Naive thymus-derived CD8-positive, alpha-beta T cell (primary cell): ENCODE measurements at regions not wholly inside any gene's neighbourhood (a gene's known extent, or its start where the extent isn't known, plus 50 kb on each side); places are given as distances from the start of the nearest gene placed in this dataset.
A peak's percentile ranks its signal among the peaks of the same experiment; 100 is the strongest.
"Not testable (repeated sequence)": the region's sequence is repeated elsewhere in the genome, so short reads cannot be mapped to it uniquely, and the experiment has no call there.

ENCODE experiments used
- ATAC-seq, 2 donors: fragments of 150-1000 bp; cut with Tn5 transposase in 1 of 2; sonication (Bioruptor Pico), chemical (Tn5 transposase) in 1 of 2; 1 replicate in 1 of 2; 2 replicates in 1 of 2; pipeline ENCODE4 v1.10.0; 2021; ENCODE audit warnings: mild to moderate bottlenecking in 2 of 2, moderate library complexity in 2 of 2
- POLR2A ChIA-PET: fragments of 350-600 bp; sonication (Branson Sonifier 250); formaldehyde crosslinking; loops from one replicate; lab custom pipeline; 2021; ENCODE audit warnings: antibody characterized with exemption; lab: Charles Lee
- DNase-seq, 10 donors: peaks; one replicate each; pipeline versions ENCODE4 v3.0.0 to v3.0.0-alpha.2; 2020 to 2022
- H3K27ac Mint-ChIP-seq, 10 donors: one replicate each; pipeline ENCODE4 v1.8.0; 2020 to 2022; ENCODE audit warnings: mild to moderate bottlenecking in 10 of 10, mixed read lengths in 10 of 10, moderate library complexity in 4 of 10, inconsistent platforms in 1 of 10
- H3K27me3 Mint-ChIP-seq, 5 donors: one replicate each; pipeline ENCODE4 v1.8.0; 2021 to 2022; ENCODE audit warnings: mixed read lengths in 5 of 5
- H3K36me3 Mint-ChIP-seq, 3 donors: one replicate each; pipeline ENCODE4 v1.8.0; 2020 to 2022; ENCODE audit warnings: mixed read lengths in 3 of 3, mild to moderate bottlenecking in 2 of 3, inconsistent platforms in 1 of 3
- H3K4me1 Mint-ChIP-seq, 4 donors: one replicate each; pipeline ENCODE4 v1.8.0; 2021 to 2022; ENCODE audit warnings: mixed read lengths in 4 of 4
- H3K4me3 Mint-ChIP-seq, 10 donors: one replicate each; pipeline ENCODE4 v1.8.0; 2020 to 2022; ENCODE audit warnings: mild to moderate bottlenecking in 10 of 10, mixed read lengths in 10 of 10, moderate library complexity in 6 of 10, inconsistent platforms in 1 of 10
- H3K9me3 Mint-ChIP-seq, 9 donors: one replicate each; pipeline ENCODE4 v1.8.0; 2020 to 2022; ENCODE audit warnings: mixed read lengths in 9 of 9, mild to moderate bottlenecking in 3 of 9, inconsistent platforms in 1 of 9, moderate library complexity in 1 of 9

DNA sequence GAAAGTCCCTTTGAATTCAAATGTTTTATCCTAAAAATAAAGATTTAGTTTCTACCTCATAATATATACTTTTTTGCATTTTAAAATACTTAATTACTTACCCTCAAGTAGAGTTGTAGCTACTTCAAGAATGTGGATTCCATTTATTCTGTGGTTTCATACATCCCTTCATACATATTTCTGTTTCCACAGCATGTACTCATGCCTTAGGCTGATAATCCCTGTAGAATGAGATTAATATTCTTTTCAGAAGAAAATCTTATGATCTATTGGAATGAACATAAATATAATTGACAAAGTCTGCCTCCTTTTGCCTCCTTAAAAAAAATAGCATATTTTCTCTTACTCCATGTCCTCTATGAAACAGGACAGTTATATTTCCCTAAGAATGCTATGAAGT lies 465.7 kb downstream of the DTWD2 start:
- ATAC-seq (no peak), DNase-seq (no peak)
- Mint-ChIP-seq H3K4me3 (no peak overlapping the region), H3K9me3 (peaks cover 0 to 1% (median 0%) of the 10 kb centered on the region in 9 donors), H3K27ac (no peak overlapping the region), H3K4me1 (no peaks in the 10 kb centered on the region), H3K36me3 (no peaks in the 10 kb centered on the region), H3K27me3 (peaks cover 0 to 10% (median 4%) of the 10 kb centered on the region in 5 donors)
- POLR2A ChIA-PET: no interaction called here

DNA sequence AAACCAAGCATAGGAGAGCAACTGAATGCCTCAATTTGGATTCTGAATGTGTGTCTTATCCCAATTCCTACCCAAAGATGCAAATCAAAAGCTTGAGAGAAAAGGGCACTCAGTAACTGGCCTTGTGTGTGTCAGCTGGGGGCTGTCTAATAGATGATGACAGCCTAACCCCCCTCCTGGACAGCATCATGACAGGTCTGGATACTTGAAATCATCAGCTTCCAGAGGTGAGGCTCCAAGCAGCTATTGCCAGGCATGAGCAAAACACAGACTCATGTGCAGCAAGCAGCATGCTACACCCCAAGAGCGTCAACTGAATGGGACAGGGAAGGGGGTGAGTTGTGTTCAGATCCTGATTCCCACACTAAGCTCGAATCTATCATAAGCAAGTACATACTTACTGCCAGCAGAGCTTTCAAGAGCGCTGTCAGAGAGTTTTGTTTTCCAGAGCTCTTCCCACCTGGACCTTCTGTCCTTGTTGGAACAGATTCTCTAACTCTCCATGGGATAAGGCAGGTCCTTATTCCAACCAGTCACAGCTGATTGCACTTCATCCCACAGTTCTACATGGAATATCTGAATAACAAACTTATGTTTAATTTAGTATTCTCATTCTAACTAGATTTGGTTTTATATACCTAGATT lies 467.5 kb downstream of the DTWD2 start:
- ATAC-seq: no peak
- H3K4me1 Mint-ChIP-seq: no peaks in the 10 kb centered on the region
- no peak overlapping the region for H3K27ac Mint-ChIP-seq
- H3K4me3 Mint-ChIP-seq: no peak overlapping the region
- POLR2A ChIA-PET: no interaction called here
- peaks cover 0 to 10% (median 4%) of the 10 kb centered on the region in 5 donors for H3K27me3 Mint-ChIP-seq
- DNase-seq: no peak
- no peaks in the 10 kb centered on the region for H3K9me3 Mint-ChIP-seq
- H3K36me3 Mint-ChIP-seq: no peaks in the 10 kb centered on the region

DNA sequence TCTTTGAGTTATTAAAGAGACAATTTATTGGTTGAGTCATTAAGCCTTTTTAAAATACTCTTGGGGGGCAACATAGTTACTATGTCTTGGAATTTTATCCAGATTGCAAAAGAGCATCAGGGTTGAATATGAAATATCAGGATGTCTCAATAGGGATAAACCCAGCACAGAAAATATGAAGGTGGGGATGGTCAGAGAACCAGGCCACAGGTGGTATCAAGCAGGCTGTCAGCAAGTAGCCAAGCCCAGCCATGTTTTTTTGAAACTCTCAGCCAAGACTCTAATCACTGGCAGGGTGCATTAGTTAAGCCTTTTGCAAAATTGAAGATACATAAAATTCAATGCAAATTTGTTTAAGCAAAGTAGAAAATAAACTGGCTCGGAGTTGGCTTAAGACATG lies 468.9 kb downstream of the DTWD2 start:
- no peak for DNase-seq
- POLR2A ChIA-PET: no interaction called here
- Mint-ChIP-seq H3K4me1 (no peaks in the 10 kb centered on the region), H3K4me3 (no peak overlapping the region), H3K36me3 (no peaks in the 10 kb centered on the region), H3K27me3 (peaks cover 0 to 9% (median 2%) of the 10 kb centered on the region in 5 donors), H3K9me3 (peaks cover 0 to 10% (median 0%) of the 10 kb centered on the region in 9 donors), H3K27ac (peak overlapping the region in 1 of 10 donors; percentile 9)
- ATAC-seq: no peak

DNA sequence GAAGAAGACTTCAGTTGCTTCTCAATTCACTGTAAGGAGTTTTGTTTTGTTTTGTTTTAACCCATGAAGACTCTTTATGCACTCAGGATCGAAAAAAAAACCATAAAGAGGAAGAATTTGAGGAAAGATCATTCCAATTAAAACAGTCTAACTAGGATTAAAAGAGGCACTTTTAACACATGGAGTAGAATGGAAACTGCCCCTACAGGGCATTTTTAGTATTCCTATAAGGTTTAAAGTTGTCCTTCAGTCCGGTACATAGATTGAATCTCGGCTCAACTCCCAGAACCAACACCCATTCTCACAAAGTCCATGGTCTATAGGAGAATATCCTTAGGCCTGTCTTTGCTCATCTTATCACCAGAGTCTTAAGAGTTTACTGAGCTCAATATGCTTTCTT lies 469.6 kb downstream of the DTWD2 start:
- Mint-ChIP-seq H3K4me3 (no peak overlapping the region), H3K36me3 (no peaks in the 10 kb centered on the region), H3K27me3 (peaks cover 0 to 9% (median 2%) of the 10 kb centered on the region in 5 donors), H3K27ac (no peak overlapping the region), H3K9me3 (peaks cover 0 to 11% (median 0%) of the 10 kb centered on the region in 9 donors), H3K4me1 (no peaks in the 10 kb centered on the region)
- ATAC-seq (no peak), DNase-seq (no peak)
- POLR2A ChIA-PET: no interaction called here

DNA sequence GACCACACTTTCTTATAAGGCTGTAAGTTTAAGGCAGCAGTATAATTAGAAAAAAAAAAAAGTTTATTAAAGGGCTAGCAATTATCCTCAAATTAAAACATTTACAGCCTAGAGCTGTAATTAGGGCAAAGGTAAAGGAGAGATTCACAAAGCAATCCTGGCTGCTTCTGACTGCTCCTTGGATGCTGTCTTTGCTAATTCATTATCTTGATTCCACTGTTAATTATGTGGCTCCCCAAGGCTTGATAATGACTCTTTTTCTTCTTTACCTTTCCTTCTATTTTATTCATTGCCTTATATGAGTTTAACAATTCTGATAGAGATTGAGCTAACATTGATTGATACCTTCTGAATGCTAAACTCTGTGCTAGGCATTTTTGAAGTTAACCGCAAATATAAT lies 476.5 kb downstream of the DTWD2 start:
- no peaks in the 10 kb centered on the region for H3K36me3 Mint-ChIP-seq
- POLR2A ChIA-PET: no interaction called here
- H3K9me3 Mint-ChIP-seq: peaks cover 0 to 11% (median 0%) of the 10 kb centered on the region in 9 donors
- no peak overlapping the region for H3K4me3 Mint-ChIP-seq
- no peaks in the 10 kb centered on the region for H3K27me3 Mint-ChIP-seq
- no peak for DNase-seq
- no peak for ATAC-seq
- no peak overlapping the region for H3K27ac Mint-ChIP-seq
- H3K4me1 Mint-ChIP-seq: no peaks in the 10 kb centered on the region

DNA sequence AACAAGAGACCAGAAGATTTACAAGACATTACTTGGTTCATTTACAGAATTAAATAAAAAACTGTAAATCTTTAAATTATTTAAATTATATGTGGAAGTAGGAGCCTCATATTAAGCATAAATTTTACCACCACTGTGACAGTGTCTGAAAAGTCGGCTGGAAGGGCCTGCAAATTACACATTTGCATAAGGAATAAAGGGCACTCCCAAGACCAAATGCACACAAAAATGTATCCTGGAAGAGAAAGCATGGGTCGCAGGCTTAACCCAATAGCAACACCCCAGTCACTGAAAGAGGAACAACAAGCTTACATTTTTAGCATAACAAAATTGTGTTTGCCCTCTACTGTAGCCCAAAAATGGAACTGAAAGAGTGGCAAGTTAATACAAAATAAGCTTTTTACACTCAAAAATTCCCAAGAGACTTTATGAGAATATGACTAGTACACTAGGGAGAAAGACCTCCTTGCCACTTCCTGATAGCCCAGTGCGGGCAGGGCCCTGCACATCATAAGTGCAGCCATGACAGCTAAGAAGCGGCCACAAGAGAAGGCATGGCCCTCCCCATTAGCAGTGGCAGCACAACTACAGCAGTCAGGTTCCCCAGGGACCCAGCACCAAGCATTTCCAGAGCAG lies 482.0 kb downstream of the DTWD2 start:
- Mint-ChIP-seq H3K27me3 (peaks cover 0 to 5% (median 0%) of the 10 kb centered on the region in 5 donors), H3K4me3 (no peak overlapping the region), H3K36me3 (peaks cover 0 to 10% (median 0%) of the 10 kb centered on the region in 3 donors), H3K4me1 (no peaks in the 10 kb centered on the region), H3K9me3 (peaks cover 3 to 22% (median 14%) of the 10 kb centered on the region in 9 donors), H3K27ac (no peak overlapping the region)
- ATAC-seq: no peak
- POLR2A ChIA-PET: no interaction called here
- DNase-seq: no peak

DNA sequence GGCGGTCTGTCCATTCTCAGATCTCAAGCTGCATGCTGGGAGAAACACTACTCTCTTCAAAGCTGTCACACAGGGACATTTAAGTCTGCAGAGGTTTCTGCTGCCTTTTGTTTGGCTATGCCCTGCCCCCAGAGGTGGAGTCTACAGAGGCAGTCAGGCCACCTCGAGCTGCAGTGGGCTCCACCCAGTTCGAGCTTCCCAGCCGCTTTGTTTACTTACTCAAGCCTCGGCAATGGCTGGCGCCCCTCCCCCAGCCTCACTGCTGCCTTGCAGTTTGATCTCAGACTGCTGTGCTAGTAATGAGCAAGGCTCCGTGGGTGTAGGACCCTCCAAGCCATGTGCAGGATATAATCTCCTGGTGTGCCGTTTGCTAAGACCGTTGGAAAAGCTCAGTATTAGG lies 486.1 kb downstream of the DTWD2 start:
- POLR2A ChIA-PET, DNase-seq, H3K27me3 Mint-ChIP-seq, H3K27ac Mint-ChIP-seq, ATAC-seq, H3K4me1 Mint-ChIP-seq, H3K4me3 Mint-ChIP-seq: not testable (repeated sequence)
- H3K9me3 Mint-ChIP-seq: peaks cover 6 to 41% (median 14%) of the 10 kb centered on the region in 9 donors
- peaks cover 0 to 10% (median 0%) of the 10 kb centered on the region in 3 donors for H3K36me3 Mint-ChIP-seq

DNA sequence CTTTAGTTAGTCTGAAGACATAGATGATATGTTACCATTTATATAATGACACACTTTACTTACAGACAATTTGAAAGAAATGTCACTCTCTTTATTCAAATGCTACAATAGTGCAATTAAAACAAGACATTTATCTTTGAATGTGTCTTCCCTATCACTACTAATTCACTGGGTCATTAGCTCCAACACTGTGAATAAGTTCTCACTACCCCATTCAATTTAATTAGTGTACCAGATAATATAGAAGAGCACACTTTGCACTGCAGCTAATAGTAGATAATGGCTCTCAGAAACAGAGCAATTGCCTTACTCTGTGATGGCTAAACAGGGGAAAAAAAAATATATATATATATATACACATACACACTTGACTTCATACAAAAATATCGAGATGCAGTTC lies 497.0 kb downstream of the DTWD2 start:
- H3K36me3 Mint-ChIP-seq: no peaks in the 10 kb centered on the region
- no peak overlapping the region for H3K4me3 Mint-ChIP-seq
- ATAC-seq (no peak), DNase-seq (no peak)
- H3K27me3 Mint-ChIP-seq: no peaks in the 10 kb centered on the region
- no peak overlapping the region for H3K27ac Mint-ChIP-seq
- peaks cover 0 to 14% (median under 1%) of the 10 kb centered on the region in 9 donors for H3K9me3 Mint-ChIP-seq
- POLR2A ChIA-PET: no interaction called here
- no peaks in the 10 kb centered on the region for H3K4me1 Mint-ChIP-seq

DNA sequence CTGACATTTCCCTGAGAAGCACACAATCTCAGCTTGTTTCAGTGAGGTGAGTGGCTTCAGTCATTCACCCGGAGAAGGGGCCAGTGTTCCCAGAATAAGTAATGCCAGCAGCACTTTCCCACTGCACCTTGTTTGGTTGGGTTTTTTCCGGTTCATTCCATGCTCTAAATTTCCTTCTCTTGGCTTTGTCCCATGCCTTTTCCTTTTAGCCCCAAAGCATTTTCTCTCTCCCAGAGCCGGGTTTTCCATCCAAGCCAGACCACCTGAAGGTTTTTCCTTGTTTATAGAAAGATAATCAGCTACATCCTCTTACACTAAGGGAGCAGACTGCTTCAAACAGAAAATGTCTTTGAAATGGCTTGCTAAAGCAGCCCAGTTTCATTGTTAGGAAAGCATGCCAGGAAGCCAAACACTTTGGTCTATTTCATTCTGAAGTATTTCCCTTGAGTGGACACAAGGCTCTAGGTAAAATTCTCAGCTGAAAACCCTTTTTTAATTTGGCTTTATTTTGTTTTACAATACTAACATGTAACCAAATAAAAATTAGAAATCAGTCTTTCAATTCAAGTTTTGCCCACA lies 501.6 kb downstream of the DTWD2 start:
- no peaks in the 10 kb centered on the region for H3K27me3 Mint-ChIP-seq
- H3K36me3 Mint-ChIP-seq: no peaks in the 10 kb centered on the region
- H3K9me3 Mint-ChIP-seq: peaks cover 0 to 15% (median 3%) of the 10 kb centered on the region in 9 donors
- no peaks in the 10 kb centered on the region for H3K4me1 Mint-ChIP-seq
- DNase-seq: no peak
- POLR2A ChIA-PET: no interaction called here
- H3K4me3 Mint-ChIP-seq: no peak overlapping the region
- no peak for ATAC-seq
- H3K27ac Mint-ChIP-seq: no peak overlapping the region

DNA sequence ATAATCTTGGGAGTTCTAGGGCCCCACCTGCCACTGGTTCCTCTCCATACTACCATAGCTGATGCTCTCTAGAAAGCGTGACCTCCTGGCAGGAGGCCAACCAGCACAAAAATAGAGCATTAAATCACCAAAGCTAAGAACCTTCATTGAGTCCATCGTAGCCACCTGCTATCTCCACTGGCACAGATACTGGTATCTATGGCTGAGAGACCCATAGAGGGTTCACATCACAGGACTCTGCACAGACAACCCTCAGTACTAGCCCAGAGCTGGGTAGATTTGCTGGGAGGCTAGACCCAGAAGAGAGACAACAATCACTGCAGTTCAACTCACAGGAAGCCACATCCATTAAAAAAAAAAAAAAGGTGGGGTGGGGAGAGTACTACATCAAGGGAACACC lies 509.1 kb downstream of the DTWD2 start:
- POLR2A ChIA-PET: no interaction called here
- no peak for DNase-seq
- Mint-ChIP-seq H3K4me1 (no peaks in the 10 kb centered on the region), H3K4me3 (no peak overlapping the region), H3K9me3 (peaks cover 0 to 28% (median 5%) of the 10 kb centered on the region in 9 donors), H3K36me3 (no peaks in the 10 kb centered on the region), H3K27me3 (peaks cover 0 to 10% (median 0%) of the 10 kb centered on the region in 5 donors), H3K27ac (no peak overlapping the region)
- ATAC-seq: no peak

DNA sequence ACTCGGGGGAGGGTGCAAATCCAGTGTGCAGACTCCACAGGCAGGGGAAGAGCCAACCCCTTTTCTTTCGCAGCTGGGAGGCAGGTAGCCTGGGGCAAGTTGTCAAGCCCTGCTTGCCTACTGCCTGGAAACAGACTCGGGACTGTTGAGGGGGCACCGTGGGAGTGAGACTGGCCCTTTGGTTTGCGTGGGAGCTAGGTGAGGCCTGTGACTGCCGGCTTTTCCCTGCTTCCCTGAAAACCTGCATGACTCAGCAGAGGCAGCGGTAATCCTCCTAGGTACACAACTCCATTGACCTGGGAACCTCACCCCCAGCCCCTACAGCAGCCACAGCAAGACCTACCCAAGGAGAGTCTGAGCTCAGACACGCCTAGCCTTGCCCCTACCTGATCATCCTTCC lies 509.5 kb downstream of the DTWD2 start:
- no peak for ATAC-seq
- Mint-ChIP-seq H3K27me3 (peaks cover 0 to 13% (median 0%) of the 10 kb centered on the region in 5 donors), H3K9me3 (peaks cover 0 to 24% (median 3%) of the 10 kb centered on the region in 9 donors)

DNA sequence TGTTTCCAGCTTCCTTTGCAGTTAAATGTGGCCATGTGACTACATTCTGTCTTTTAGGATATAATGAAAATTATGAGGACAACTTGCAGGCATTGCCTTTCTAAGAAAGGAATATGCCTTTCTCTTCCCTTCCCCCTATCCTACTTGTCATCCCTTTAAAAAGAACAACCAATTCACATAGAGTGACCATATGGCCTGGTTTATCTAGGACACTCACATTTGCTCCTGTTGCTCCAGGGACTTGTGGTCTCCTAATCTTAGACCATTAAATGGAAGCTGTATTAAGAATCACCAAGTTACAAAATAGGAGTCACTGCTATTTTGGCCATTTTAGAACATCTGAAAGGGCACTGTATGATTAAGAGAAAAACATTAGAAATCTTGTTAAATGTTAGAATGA lies 520.3 kb downstream of the DTWD2 start:
- H3K27me3 Mint-ChIP-seq: peaks cover 0 to 3% (median 0%) of the 10 kb centered on the region in 5 donors
- POLR2A ChIA-PET: no interaction called here

More for the DNA sequence above, 509.5 kb downstream of the DTWD2 start:
- Mint-ChIP-seq H3K36me3 (no peaks in the 10 kb centered on the region), H3K27ac (no peak overlapping the region), H3K4me1 (no peaks in the 10 kb centered on the region), H3K4me3 (no peak overlapping the region)
- DNase-seq: peak in 1 of 10 donors; percentile 58
- POLR2A ChIA-PET: no interaction called here

DNA sequence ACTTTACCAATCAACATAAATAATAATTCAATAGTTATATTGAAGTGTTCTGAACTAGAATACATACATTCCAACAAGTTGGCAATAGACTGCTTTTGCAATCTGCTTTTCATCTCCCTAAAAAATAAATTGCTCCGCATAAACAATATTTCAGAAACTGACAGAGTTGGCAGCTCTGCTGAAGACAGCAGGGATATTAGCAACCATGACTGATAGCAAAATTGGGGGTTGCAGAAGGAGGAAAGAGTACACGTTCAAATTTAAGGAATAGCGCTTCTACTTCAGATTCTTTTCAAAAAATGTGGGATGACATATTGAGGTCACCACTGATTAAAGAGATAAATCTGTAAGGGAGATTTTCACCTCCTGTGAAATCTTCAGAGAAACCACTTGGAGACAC lies 521.2 kb downstream of the DTWD2 start:
- ATAC-seq (no peak), DNase-seq (no peak)
- POLR2A ChIA-PET: no interaction called here
- Mint-ChIP-seq H3K36me3 (no peaks in the 10 kb centered on the region), H3K27me3 (peaks cover 0 to 3% (median 0%) of the 10 kb centered on the region in 5 donors), H3K4me3 (no peak overlapping the region), H3K4me1 (no peaks in the 10 kb centered on the region), H3K9me3 (peaks cover 0 to 13% (median 0%) of the 10 kb centered on the region in 9 donors), H3K27ac (no peak overlapping the region)

More for the DNA sequence above, 520.3 kb downstream of the DTWD2 start:
- Mint-ChIP-seq H3K36me3 (no peaks in the 10 kb centered on the region), H3K4me1 (no peaks in the 10 kb centered on the region), H3K4me3 (no peak overlapping the region), H3K27ac (no peak overlapping the region), H3K9me3 (peaks cover 0 to 13% (median 0%) of the 10 kb centered on the region in 9 donors)
- ATAC-seq (no peak), DNase-seq (no peak)
